Liver (tissue), 8 donors: ENCODE measurements at regions not wholly inside any gene's neighbourhood (a gene's known extent, or its start where the extent isn't known, plus 50 kb on each side); places are given as distances from the start of the nearest gene placed in this dataset.

Experiments used
- DNase-seq: peaks from one replicate; pipeline ENCODE4 v3.0.0-alpha.2; 2017; ENCODE audit warnings: low spot score
- H3K27ac ChIP-seq, 2 donors: one replicate each; pipeline ENCODE4 v1.7.0; 2013; ENCODE audit warnings: inconsistent platforms in 2 of 2, low read length in 2 of 2, control low read depth in 1 of 2, low read depth in 1 of 2, mild to moderate bottlenecking in 1 of 2
- H3K27me3 ChIP-seq, 4 donors: one replicate each; pipeline versions ENCODE4 v1.6.1 to v1.7.0; 2013; ENCODE audit warnings: low read length in 3 of 4, inconsistent platforms in 1 of 4, mild to moderate bottlenecking in 1 of 4, moderate library complexity in 1 of 4; ENCODE audit not compliant: control insufficient read depth in 4 of 4, insufficient read depth in 4 of 4
- H3K36me3 ChIP-seq, 4 donors: one replicate each; pipeline versions ENCODE4 v1.6.1 to v1.7.0; 2013; ENCODE audit warnings: low read length in 3 of 4, mild to moderate bottlenecking in 3 of 4, low read depth in 1 of 4, moderate library complexity in 1 of 4; ENCODE audit not compliant: control insufficient read depth in 4 of 4, insufficient read depth in 3 of 4
- H3K4me1 ChIP-seq, 4 donors: one replicate each; pipeline versions ENCODE4 v1.6.1 to v1.7.0; 2013; ENCODE audit warnings: low read length in 3 of 4, mild to moderate bottlenecking in 3 of 4, moderate library complexity in 1 of 4; ENCODE audit not compliant: control insufficient read depth in 4 of 4, insufficient read depth in 4 of 4
- H3K4me3 ChIP-seq, 3 donors: one replicate each; pipeline versions ENCODE4 v1.6.1 to v1.7.0; 2013; ENCODE audit warnings: low read length in 3 of 3, control low read depth in 1 of 3, low read depth in 1 of 3, mild to moderate bottlenecking in 1 of 3
- H3K9ac ChIP-seq, 2 donors: one replicate each; pipeline ENCODE4 v1.7.0; 2013; ENCODE audit warnings: low read length in 2 of 2, mild to moderate bottlenecking in 2 of 2, moderate library complexity in 2 of 2, control low read depth in 1 of 2, low read depth in 1 of 2
- H3K9me3 ChIP-seq, 4 donors: one replicate each; pipeline versions ENCODE4 v1.6.1 to v1.7.0; 2013; ENCODE audit warnings: low read length in 3 of 4; ENCODE audit not compliant: control insufficient read depth in 4 of 4
- ATF3 ChIP-seq: IDR thresholded peaks from 2 replicates; pipeline ENCODE4 v1.6.1; 2016; ENCODE audit warnings: antibody characterized with exemption
- CTCF ChIP-seq: fragments of 150-350 bp; IDR thresholded peaks from 2 replicates; pipeline ENCODE4 v1.5.1; 2017; ENCODE audit warnings: improper control_type of control experiment, low read depth, low read length; ENCODE audit not compliant: missing input control
- EGR1 ChIP-seq, 2 donors: IDR thresholded peaks; 2 replicates each; pipeline ENCODE4 v1.6.1; 2016 to 2018; ENCODE audit warnings: antibody characterized with exemption in 2 of 2, low read depth in 2 of 2
- FOXA1 ChIP-seq: IDR thresholded peaks from 2 replicates; pipeline ENCODE4 v1.6.1; 2016; ENCODE audit warnings: antibody characterized with exemption
- FOXA2 ChIP-seq: IDR thresholded peaks from 2 replicates; pipeline ENCODE4 v1.6.1; 2016; ENCODE audit warnings: antibody characterized with exemption
- GABPA ChIP-seq, 2 donors: IDR thresholded peaks in 1 of 2; conservative IDR thresholded peaks in 1 of 2; 2 replicates each; pipeline ENCODE4 v1.6.1; 2016; ENCODE audit warnings: antibody characterized with exemption in 2 of 2, mild to moderate bottlenecking in 1 of 2, moderate library complexity in 1 of 2
- HNF4A ChIP-seq, 2 donors: conservative IDR thresholded peaks; 2 replicates each; pipeline ENCODE4 v1.6.1; 2016; ENCODE audit warnings: antibody characterized with exemption in 2 of 2, mild to moderate bottlenecking in 2 of 2
- HNF4G ChIP-seq: IDR thresholded peaks from 2 replicates; pipeline ENCODE4 v1.6.1; 2016; ENCODE audit warnings: antibody characterized with exemption
- JUND ChIP-seq, 2 donors: IDR thresholded peaks; 2 replicates each; pipeline ENCODE4 v1.6.1; 2016; ENCODE audit warnings: antibody characterized with exemption in 2 of 2
- MAX ChIP-seq: IDR thresholded peaks from 2 replicates; pipeline ENCODE4 v1.6.1; 2016; ENCODE audit warnings: antibody characterized with exemption
- NR2F2 ChIP-seq: IDR thresholded peaks from 2 replicates; pipeline ENCODE4 v1.6.1; 2016; ENCODE audit warnings: antibody characterized with exemption
- RAD21 ChIP-seq, 2 donors: IDR thresholded peaks; 2 replicates each; pipeline ENCODE4 v1.6.1; 2016; ENCODE audit warnings: antibody characterized with exemption in 2 of 2, mild to moderate bottlenecking in 2 of 2
- REST ChIP-seq: IDR thresholded peaks from 2 replicates; pipeline ENCODE4 v1.6.1; 2016; ENCODE audit warnings: antibody characterized with exemption, mild to moderate bottlenecking
- RXRA ChIP-seq, 2 donors: IDR thresholded peaks; 2 replicates each; pipeline ENCODE4 v1.6.1; 2017 to 2018; ENCODE audit warnings: antibody characterized with exemption in 2 of 2, mild to moderate bottlenecking in 1 of 2
- SP1 ChIP-seq: IDR thresholded peaks from 2 replicates; pipeline ENCODE4 v1.6.1; 2018; ENCODE audit warnings: antibody characterized with exemption, mild to moderate bottlenecking
- TAF1 ChIP-seq: conservative IDR thresholded peaks from 2 replicates; pipeline ENCODE4 v1.6.1; 2016; ENCODE audit warnings: antibody characterized with exemption, mild to moderate bottlenecking
- YY1 ChIP-seq: IDR thresholded peaks from 2 replicates; pipeline ENCODE4 v1.6.1; 2016; ENCODE audit warnings: antibody characterized with exemption, mild to moderate bottlenecking
- ZBTB33 ChIP-seq: IDR thresholded peaks from 2 replicates; pipeline ENCODE4 v1.6.1; 2016; ENCODE audit warnings: antibody characterized with exemption
- WGBS: extraction: QIAGEN DNeasy Blood & Tissue Kit; methylation state at CpG from one replicate; pipeline ENCODE4 v1.1.7; 2013; 5-methylcytosine and 5-hydroxymethylcytosine counted together
- donor health status: healthy.
- donor health status: healthy.
- donor health status: healthy.
- donor health status: healthy.
- donor health status: healthy.

GRCh38 chr1:234782105-234782751 lies 172.2 kb upstream of the IRF2BP2 start:
- TF ChIP-seq EGR1 (IDR thresholded peaks at IDR 0.05; ENCODE audit: low read depth in 2 of 2) (no peak), REST (no peak), SP1 (no peak), TAF1 (no peak), RAD21 (IDR thresholded peaks at IDR 0.05) (no peak), HNF4A (conservative IDR thresholded peaks at IDR 0.05) (no peak), HNF4G (no peak), FOXA1 (no peak), JUND (IDR thresholded peaks at IDR 0.05) (no peak), ZBTB33 (no peak), RXRA (IDR thresholded peaks at IDR 0.05) (no peak), ATF3 (no peak), MAX (no peak), YY1 (no peak), CTCF (no peak), GABPA (IDR thresholded peaks at IDR 0.05 in 1 of 2, conservative IDR thresholded peaks at IDR 0.05 in 1 of 2) (no peak), FOXA2 (no peak), NR2F2 (no peak)
- Histone ChIP-seq H3K27me3 (no peaks in the 10 kb centered on the region), H3K4me1 (no peaks in the 10 kb centered on the region), H3K36me3 (no peaks in the 10 kb centered on the region), H3K4me3 (no peak overlapping the region), H3K9ac (no peak overlapping the region), H3K9me3 (no peaks in the 10 kb centered on the region), H3K27ac (no peak overlapping the region)
- 90% methylated on average over 7 of the region's 7 CpGs for WGBS
- no peak for DNase-seq
